Nucleus accumbens (tissue), 56 donors: ENCODE measurements at regions not wholly inside any gene's neighbourhood (a gene's known extent, or its start where the extent isn't known, plus 50 kb on each side); places are given as distances from the start of the nearest gene placed in this dataset.
"Not testable (repeated sequence)": the region's sequence is repeated elsewhere in the genome, so short reads cannot be mapped to it uniquely, and the experiment has no call there.

Experiments used
- DNase-seq, 56 donors: peaks; one replicate each; lab custom pipeline; 2025; lab: John Stamatoyannopoulos, UW

GRCh38 chr16:9658586-9658985 is 523.6 kb downstream of the GRIN2A start:
- DNase-seq = no peak

DNA sequence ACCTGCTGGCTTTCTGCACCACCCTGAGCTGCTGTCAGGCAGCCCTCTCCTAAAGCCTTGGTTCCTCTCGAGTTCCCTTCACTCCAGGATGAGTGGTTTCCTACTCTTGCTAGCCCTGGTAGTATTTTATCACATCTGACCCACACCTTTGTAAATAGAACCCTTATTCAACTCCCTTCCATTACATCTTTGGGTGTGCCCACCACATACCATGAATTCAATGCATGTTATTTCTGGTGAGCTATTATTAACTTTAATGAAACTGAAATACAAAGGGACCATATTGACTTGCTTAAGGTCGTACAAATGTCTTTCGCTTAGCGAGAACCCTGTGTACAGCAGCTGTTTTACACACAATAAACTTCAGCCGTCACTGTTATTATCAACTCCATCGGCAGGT is 521.3 kb downstream of the GRIN2A start:
- DNase-seq = no peak

GRCh38 chr16:9661336-9662017 is 520.8 kb downstream of the GRIN2A start:
- DNase-seq = no peak

DNA sequence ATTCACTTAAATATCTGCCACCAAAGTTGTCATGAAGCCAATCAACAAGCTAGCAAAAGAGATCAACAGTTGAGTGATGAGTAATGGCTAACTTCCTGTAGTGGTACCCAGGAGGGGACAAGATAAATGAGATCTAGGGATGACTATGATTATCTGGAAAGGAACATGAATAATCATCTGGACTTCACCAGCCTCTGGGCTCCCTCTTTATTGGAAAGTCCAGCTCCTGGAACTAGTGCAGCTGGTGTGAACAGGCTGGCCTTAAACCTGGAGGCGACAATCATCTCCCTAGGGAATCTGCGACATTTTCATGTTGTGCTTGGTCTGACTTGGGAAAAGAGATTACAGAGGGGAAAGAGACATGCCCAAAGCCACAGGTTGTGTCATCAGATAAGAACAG is 518.6 kb downstream of the GRIN2A start:
- no peak for DNase-seq

GRCh38 chr16:9665851-9666271 is 516.4 kb downstream of the GRIN2A start:
- DNase-seq = peak in 12 of 56 donors; percentile 2 to 52 (median 28)

GRCh38 chr16:9666834-9667480 is 515.3 kb downstream of the GRIN2A start:
- no peak for DNase-seq

- DNase-seq = no peak
Measured at GRCh38 chr16:9670033-9670432, 512.2 kb downstream of the GRIN2A start.

GRCh38 chr16:9670616-9671015 is 511.6 kb downstream of the GRIN2A start:
- not testable (repeated sequence) for DNase-seq

- not testable (repeated sequence) for DNase-seq
Measured at GRCh38 chr16:9676560-9677300, 505.5 kb downstream of the GRIN2A start.

DNA sequence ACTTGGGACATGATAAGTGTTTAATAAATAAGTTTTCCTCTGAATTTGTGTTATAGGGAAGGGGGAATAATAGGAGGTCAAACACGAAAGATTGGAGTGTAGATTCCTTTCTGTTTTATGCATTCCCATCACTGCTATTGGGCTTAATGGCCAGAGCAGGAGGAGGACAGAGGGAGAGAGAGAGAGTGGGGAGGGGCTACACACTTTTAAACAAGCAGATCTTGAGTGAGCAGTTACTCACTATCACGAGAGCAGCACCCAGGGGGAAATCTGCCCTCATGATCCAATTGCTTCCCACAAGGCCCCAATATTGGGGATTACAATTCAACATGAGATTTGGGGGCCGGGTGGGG is 505.0 kb downstream of the GRIN2A start:
- no peak for DNase-seq

DNA sequence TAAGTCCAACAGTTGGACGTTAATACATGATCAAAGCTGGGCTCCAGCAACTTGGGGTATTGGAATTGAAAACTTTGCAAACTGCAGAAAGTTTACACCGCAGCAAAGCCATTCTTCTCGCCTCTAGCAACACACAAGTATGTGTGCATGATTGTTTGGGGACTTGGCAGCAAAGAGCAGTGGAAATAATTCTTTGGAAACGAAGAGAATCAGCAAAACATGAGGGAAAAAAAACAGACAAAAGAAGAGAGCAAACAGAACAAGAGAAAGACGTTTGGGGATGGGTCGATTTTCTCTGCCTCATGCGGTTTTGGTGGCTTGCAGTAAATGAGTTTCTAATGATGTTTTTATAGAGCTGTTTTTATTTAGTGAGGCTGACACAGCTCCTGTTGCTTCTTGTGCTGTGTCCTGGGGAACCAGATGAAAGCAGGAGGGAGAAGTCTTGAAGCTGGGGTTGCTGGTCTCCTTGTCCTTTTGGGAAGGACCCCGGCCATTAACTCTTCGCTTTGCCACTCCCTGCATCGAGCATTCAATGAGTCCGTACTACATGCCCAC is 502.9 kb downstream of the GRIN2A start:
- no peak for DNase-seq

DNA sequence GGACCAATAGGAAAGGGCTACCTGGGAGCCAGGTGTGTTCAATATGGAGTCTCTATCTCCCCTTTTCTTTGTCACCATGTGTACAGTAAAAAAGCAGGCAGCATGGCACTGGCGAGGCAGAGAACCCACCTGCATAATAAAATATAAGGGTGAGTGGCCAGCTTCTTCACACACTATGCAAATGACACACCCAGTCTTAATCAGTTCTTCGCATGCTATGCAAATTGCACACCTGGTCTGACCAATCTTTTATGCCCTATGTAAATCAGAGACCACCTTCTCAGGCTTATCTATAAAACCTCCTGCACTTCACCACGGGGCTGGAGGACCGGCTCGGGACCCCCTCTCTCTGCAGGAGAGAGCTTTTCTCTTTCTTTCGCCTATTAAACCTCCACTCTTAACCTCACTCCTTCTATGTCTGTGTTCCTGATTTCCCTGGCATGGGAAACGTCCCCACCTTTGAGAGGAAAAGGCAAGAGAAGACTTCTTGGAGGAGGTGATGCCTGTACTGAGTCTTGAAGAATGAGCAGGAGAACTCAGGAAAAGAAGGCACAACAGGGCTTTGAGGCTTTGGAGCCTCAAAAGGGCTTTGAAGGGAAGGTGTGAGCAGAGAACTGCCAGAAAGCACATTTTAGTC is 502.1 kb downstream of the GRIN2A start:
- no peak for DNase-seq

DNA sequence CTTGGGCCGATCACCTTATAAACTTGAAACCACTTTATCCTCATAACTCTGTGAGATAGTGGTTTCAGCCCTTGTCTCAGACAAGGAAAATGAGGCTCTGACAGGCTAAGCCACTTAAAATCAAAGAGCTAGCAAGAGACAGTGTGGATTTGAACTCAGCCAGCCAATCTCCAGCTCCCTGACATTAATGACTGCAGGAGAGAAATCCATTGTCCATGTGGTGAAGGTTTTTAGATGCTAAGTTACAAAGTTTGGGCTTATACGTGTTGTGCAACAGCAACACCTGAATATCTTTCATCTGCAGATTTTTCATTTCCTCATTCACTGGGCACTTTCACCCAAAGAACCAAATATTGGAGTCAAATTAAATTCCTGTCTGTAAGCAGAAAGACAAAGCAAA is 501.3 kb downstream of the GRIN2A start:
- no peak for DNase-seq

GRCh38 chr16:9681508-9681907 is 500.7 kb downstream of the GRIN2A start:
- DNase-seq = no peak

- no peak for DNase-seq
Measured at GRCh38 chr16:9682320-9682719, 499.9 kb downstream of the GRIN2A start.

- no peak for DNase-seq
Measured at GRCh38 chr16:9683677-9684076, 498.6 kb downstream of the GRIN2A start.

DNA sequence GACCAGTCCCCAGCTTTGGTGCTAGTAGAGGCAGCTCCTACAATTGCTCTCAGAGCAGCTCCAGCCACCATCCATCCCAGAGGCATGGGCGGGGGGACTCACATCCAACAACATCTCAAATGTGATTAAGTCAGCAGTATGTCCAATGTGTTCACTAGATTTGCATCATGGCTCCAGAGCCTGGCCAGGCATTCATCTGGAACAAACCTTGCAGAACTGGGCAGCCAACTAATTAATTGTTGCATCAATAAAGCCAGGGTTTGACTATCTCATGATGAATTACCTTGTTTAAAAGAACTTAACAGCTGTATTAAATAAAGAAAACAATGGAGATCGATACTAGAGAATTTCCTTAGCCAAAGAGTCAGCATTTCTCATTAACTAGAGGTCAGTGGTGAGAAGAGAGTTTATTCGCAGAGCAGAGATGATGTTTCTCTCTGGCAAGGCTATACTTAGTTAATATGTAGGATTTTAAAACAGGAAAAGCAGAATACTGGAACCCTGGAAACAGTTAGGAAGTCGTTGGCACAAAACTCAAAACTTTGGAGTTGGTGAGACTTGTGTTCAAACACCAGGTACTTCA is 494.4 kb downstream of the GRIN2A start:
- no peak for DNase-seq

- no peak for DNase-seq
Measured at GRCh38 chr16:9689597-9689996, 492.6 kb downstream of the GRIN2A start.

- no peak for DNase-seq
Measured at GRCh38 chr16:9695152-9695551, 487.1 kb downstream of the GRIN2A start.
